Activated naive CD8-positive, alpha-beta T cell (primary cell): ENCODE measurements at regions not wholly inside any gene's neighbourhood (a gene's known extent, or its start where the extent isn't known, plus 50 kb on each side); places are given as distances from the start of the nearest gene placed in this dataset.

Source experiments
- H3K27ac Mint-ChIP-seq: one replicate; pipeline ENCODE4 v1.8.0; 2021; ENCODE audit warnings: mixed read lengths
- H3K27me3 Mint-ChIP-seq: one replicate; pipeline ENCODE4 v1.8.0; 2021; ENCODE audit warnings: mixed read lengths
- H3K36me3 Mint-ChIP-seq: one replicate; pipeline ENCODE4 v1.8.0; 2021; ENCODE audit warnings: mixed read lengths
- H3K4me1 Mint-ChIP-seq: one replicate; pipeline ENCODE4 v1.8.0; 2021; ENCODE audit warnings: low read depth, mixed read lengths
- H3K4me3 Mint-ChIP-seq: one replicate; pipeline ENCODE4 v1.8.0; 2021; ENCODE audit warnings: mild to moderate bottlenecking, mixed read lengths
- H3K9me3 Mint-ChIP-seq: one replicate; pipeline ENCODE4 v1.8.0; 2021; ENCODE audit warnings: low read depth, mixed read lengths

DNA sequence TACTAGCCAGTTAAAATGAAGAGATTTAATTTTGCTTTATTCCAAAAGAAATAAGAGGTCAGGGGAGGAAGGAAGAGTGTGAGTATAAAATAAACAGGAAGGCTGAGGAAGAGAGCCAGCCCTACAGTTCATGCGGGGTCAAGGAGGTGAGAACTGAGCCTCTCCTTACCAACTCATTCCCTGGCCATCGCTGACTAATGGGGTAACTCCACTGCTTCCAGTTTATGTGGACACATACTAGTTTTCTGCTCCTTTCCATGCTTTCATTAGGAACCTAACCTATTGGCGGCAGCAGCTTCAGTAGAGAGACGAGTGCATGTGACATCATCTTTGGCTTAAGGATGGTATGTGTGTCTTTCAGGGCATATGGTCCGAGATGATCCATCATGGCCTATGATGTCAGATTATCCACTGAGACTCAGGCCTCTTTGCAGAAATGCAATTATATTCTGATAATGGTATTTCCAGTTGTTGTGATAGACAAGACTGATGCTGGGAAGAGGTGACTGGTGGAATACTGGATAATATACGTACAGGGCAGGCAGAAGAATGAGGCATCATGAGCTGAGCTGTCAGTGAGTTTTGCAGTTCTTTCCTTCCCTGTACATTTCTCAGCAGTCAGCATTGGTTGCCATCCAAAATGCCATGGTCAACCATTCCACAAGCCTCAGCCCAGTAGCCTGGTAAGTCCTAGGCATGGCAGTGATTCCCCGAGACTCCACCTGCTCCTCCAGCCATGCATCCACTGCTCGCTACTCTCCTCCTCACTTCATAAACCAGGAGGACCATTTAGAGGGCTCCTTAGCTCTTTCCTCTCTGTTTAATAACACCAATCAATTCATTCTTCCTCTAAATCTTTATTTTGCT lies 184.6 kb upstream of the OSR1 start:
- Mint-ChIP-seq H3K9me3 (no peaks in the 10 kb centered on the region), H3K27ac (no peak overlapping the region), H3K36me3 (no peaks in the 10 kb centered on the region), H3K4me1 (no peaks in the 10 kb centered on the region), H3K4me3 (no peak overlapping the region), H3K27me3 (no peaks in the 10 kb centered on the region)

- no peaks in the 10 kb centered on the region for H3K9me3 Mint-ChIP-seq
Observed at GRCh38 chr2:19541884-19542283, 183.5 kb upstream of the OSR1 start.

DNA sequence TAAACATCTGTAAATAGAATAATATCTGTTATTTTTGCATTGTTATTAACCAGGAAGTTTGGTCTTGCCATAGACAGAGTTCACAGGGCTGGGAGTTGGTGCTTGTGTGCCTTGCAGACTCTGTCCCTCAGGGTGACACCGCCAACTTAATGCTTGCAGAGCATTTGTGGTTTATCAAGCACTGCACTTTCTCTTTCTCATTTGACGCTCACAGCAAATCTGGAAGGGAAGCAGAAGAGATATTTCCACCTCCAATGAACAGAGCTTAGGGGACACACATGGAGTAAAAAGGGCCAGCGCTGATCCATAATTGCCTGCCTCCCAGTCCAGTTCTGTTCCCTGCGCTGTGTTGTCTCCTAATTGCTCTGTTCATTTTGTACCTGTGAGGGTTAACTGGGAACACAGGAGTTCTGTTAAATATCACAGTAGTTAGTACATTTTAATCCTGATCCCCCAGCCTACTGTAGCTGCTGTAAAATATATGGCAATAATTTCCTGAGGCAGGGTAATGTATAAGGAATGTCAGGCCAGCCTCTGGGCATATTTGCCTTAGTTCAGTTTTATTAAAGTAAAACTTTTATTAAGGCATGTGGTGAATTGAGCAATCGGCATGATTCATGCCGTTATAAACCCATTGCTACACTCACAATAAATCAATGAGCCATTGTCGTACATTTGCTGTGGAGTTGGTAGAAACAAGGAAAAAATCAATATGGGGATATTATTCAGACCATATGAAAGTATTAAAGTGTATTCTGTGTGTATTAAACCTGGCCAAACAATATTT lies 182.5 kb upstream of the OSR1 start:
- Mint-ChIP-seq H3K4me1 (no peaks in the 10 kb centered on the region), H3K4me3 (no peak overlapping the region), H3K27me3 (no peaks in the 10 kb centered on the region), H3K27ac (no peak overlapping the region), H3K9me3 (no peaks in the 10 kb centered on the region), H3K36me3 (no peaks in the 10 kb centered on the region)

More at GRCh38 chr2:19541884-19542283, 183.5 kb upstream of the OSR1 start:
- H3K4me1 Mint-ChIP-seq: no peaks in the 10 kb centered on the region
- no peaks in the 10 kb centered on the region for H3K27me3 Mint-ChIP-seq
- no peak overlapping the region for H3K27ac Mint-ChIP-seq
- no peaks in the 10 kb centered on the region for H3K36me3 Mint-ChIP-seq
- H3K4me3 Mint-ChIP-seq: no peak overlapping the region

DNA sequence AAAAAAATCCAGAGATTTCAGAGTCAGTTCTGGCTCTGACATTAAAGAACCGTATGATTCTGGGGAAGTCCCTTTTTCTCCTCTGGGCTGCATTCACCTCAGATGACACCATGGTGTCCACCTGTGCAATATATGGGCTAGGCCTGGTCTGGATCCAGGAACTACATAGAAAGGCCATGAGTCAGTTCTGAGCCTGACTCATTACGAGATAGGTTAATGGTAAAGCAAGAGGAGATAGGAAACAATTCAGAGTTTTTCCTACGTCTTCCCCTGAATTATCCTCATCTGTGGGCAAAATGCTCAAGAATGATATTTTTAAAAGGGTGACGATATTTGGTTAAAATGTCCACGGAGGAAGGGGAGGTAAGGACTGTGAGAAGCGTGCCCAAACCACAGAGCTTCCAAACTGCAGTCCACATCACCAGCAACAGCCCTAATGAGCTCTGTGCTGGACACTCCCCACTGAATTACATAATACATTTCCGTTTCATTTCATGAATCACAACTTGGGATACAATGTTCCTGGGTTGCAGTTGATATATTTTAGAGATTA lies 180.1 kb upstream of the OSR1 start:
- H3K27me3 Mint-ChIP-seq: peaks cover 5% of the 10 kb centered on the region
- H3K36me3 Mint-ChIP-seq: no peaks in the 10 kb centered on the region
- H3K9me3 Mint-ChIP-seq: no peaks in the 10 kb centered on the region

GRCh38 chr2:19536136-19536535 lies 177.7 kb upstream of the OSR1 start:
- H3K4me3 Mint-ChIP-seq: no peak overlapping the region
- peaks cover 5% of the 10 kb centered on the region for H3K9me3 Mint-ChIP-seq
- no peak overlapping the region for H3K27ac Mint-ChIP-seq
- H3K4me1 Mint-ChIP-seq: no peaks in the 10 kb centered on the region
- H3K27me3 Mint-ChIP-seq: peaks cover 9% of the 10 kb centered on the region
- H3K36me3 Mint-ChIP-seq: peaks cover 3% of the 10 kb centered on the region

More for the DNA sequence above, 180.1 kb upstream of the OSR1 start:
- H3K4me3 Mint-ChIP-seq: no peak overlapping the region
- H3K4me1 Mint-ChIP-seq: no peaks in the 10 kb centered on the region
- H3K27ac Mint-ChIP-seq: no peak overlapping the region

- H3K27me3 Mint-ChIP-seq: peaks cover 19% of the 10 kb centered on the region
- H3K4me3 Mint-ChIP-seq: no peak overlapping the region
- H3K4me1 Mint-ChIP-seq: no peaks in the 10 kb centered on the region
- peaks cover 5% of the 10 kb centered on the region for H3K9me3 Mint-ChIP-seq
- H3K27ac Mint-ChIP-seq: no peak overlapping the region
- H3K36me3 Mint-ChIP-seq: peaks cover 3% of the 10 kb centered on the region
Observed at GRCh38 chr2:19532547-19533196, 174.2 kb upstream of the OSR1 start.

DNA sequence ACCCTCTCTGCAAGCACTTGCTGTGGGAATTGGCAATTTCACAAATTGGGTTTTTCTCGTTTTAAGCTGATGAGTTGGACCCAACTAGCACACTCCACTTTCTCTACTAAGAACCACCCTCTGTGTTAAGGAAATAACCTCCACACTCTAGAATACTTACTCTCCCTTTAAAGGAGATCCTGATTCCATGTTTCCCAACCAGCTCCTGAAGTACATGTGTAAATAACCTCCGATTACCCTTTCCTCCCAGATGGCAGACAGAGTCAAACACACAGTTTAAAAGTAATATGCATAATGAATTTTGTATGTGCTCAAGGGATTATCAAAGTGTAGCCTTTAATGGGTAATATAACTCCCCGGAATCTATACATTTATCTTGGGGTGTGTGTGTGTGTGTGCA lies 171.3 kb upstream of the OSR1 start:
- Mint-ChIP-seq H3K4me3 (no peak overlapping the region), H3K9me3 (peaks cover 5% of the 10 kb centered on the region), H3K27me3 (peaks cover 24% of the 10 kb centered on the region), H3K36me3 (peaks cover 3% of the 10 kb centered on the region), H3K4me1 (no peaks in the 10 kb centered on the region), H3K27ac (no peak overlapping the region)

- Mint-ChIP-seq H3K36me3 (peaks cover 3% of the 10 kb centered on the region), H3K27ac (no peak overlapping the region), H3K9me3 (peaks cover 5% of the 10 kb centered on the region), H3K4me3 (no peak overlapping the region), H3K4me1 (no peaks in the 10 kb centered on the region), H3K27me3 (peaks cover 25% of the 10 kb centered on the region)
Observed at GRCh38 chr2:19527771-19528170, 169.3 kb upstream of the OSR1 start.

DNA sequence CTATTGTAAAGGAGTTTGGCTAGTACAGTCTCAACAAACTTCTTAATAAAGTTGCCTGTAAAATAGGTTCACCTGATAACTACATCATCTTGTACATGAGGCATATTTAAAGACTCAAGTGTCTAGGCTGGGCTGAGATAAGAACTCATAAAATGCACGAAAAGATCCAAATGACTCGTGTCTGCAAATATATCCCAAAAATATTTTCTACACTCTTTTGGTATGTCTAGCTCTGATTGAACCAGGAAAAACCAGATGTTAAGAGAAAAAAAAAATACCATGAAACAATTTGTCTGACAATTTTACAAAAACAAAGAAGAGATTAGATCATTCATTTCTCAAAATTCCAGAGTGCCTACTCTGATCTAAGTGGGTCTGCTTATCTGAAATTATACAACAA lies 166.9 kb upstream of the OSR1 start:
- no peak overlapping the region for H3K4me3 Mint-ChIP-seq
- H3K27me3 Mint-ChIP-seq: peaks cover 20% of the 10 kb centered on the region
- H3K27ac Mint-ChIP-seq: no peak overlapping the region
- H3K4me1 Mint-ChIP-seq: no peaks in the 10 kb centered on the region
- H3K9me3 Mint-ChIP-seq: no peaks in the 10 kb centered on the region
- H3K36me3 Mint-ChIP-seq: no peaks in the 10 kb centered on the region

GRCh38 chr2:19519045-19519444 lies 160.6 kb upstream of the OSR1 start:
- Mint-ChIP-seq H3K4me1 (no peaks in the 10 kb centered on the region), H3K36me3 (no peaks in the 10 kb centered on the region), H3K27ac (no peak overlapping the region), H3K27me3 (peaks cover 19% of the 10 kb centered on the region), H3K9me3 (no peaks in the 10 kb centered on the region), H3K4me3 (no peak overlapping the region)

- peaks cover 7% of the 10 kb centered on the region for H3K27me3 Mint-ChIP-seq
- no peaks in the 10 kb centered on the region for H3K9me3 Mint-ChIP-seq
- no peaks in the 10 kb centered on the region for H3K36me3 Mint-ChIP-seq
- H3K4me3 Mint-ChIP-seq: no peak overlapping the region
- no peak overlapping the region for H3K27ac Mint-ChIP-seq
- H3K4me1 Mint-ChIP-seq: no peaks in the 10 kb centered on the region
Observed at GRCh38 chr2:19507137-19507536, 148.7 kb upstream of the OSR1 start.

- H3K4me3 Mint-ChIP-seq: no peak overlapping the region
- H3K36me3 Mint-ChIP-seq: no peaks in the 10 kb centered on the region
- H3K27me3 Mint-ChIP-seq: peaks cover 6% of the 10 kb centered on the region
- no peaks in the 10 kb centered on the region for H3K4me1 Mint-ChIP-seq
- no peak overlapping the region for H3K27ac Mint-ChIP-seq
- no peaks in the 10 kb centered on the region for H3K9me3 Mint-ChIP-seq
Observed at GRCh38 chr2:19505199-19506136, 147.0 kb upstream of the OSR1 start.

- Mint-ChIP-seq H3K4me3 (no peak overlapping the region), H3K27ac (no peak overlapping the region), H3K36me3 (no peaks in the 10 kb centered on the region), H3K9me3 (no peaks in the 10 kb centered on the region), H3K27me3 (peaks cover 6% of the 10 kb centered on the region), H3K4me1 (no peaks in the 10 kb centered on the region)
Observed at GRCh38 chr2:19504400-19505198, 146.2 kb upstream of the OSR1 start.
